Spleen (tissue), 11 donors: ENCODE measurements at regions not wholly inside any gene's neighbourhood (a gene's known extent, or its start where the extent isn't known, plus 50 kb on each side); places are given as distances from the start of the nearest gene placed in this dataset.

Experiments used
- DNase-seq: peaks from one replicate; pipeline ENCODE4 v3.0.0-alpha.2; 2020
- H3K27ac ChIP-seq, 8 donors: fragments of 200-600 bp; sonication (generic) in 7 of 8; 1 replicate in 4 of 8; 2 replicates in 4 of 8; pipeline versions ENCODE4 v1.5.0 to v1.8.0; 2016 to 2021; ENCODE audit warnings: inconsistent platforms in 4 of 8, mild to moderate bottlenecking in 4 of 8, moderate library complexity in 1 of 8
- H3K27me3 ChIP-seq, 7 donors: fragments of 200-600 bp; sonication (generic) in 6 of 7; replicated peaks in 1 of 7; 1 replicate in 4 of 7; 2 replicates in 3 of 7; pipeline versions ENCODE4 v1.5.0 to v1.8.0; 2016 to 2021; ENCODE audit warnings: inconsistent platforms in 3 of 7, mild to moderate bottlenecking in 1 of 7
- H3K36me3 ChIP-seq, 6 donors: fragments of 200-600 bp; sonication (generic) in 5 of 6; 1 replicate in 4 of 6; 2 replicates in 2 of 6; pipeline versions ENCODE4 v1.5.0 to v1.8.0; 2016 to 2021; ENCODE audit warnings: inconsistent platforms in 2 of 6
- H3K4me1 ChIP-seq, 6 donors: fragments of 200-600 bp; sonication (generic) in 5 of 6; 1 replicate in 3 of 6; 2 replicates in 3 of 6; pipeline versions ENCODE4 v1.5.0 to v1.8.0; 2016 to 2021; ENCODE audit warnings: inconsistent platforms in 3 of 6
- H3K4me3 ChIP-seq, 8 donors: fragments of 200-600 bp; sonication (generic) in 7 of 8; 1 replicate in 4 of 8; 2 replicates in 4 of 8; pipeline versions ENCODE4 v1.5.0 to v1.8.0; 2016 to 2021; ENCODE audit warnings: inconsistent platforms in 4 of 8, mild to moderate bottlenecking in 4 of 8, moderate library complexity in 2 of 8
- H3K9me3 ChIP-seq, 8 donors: fragments of 200-600 bp; sonication (generic) in 7 of 8; 1 replicate in 4 of 8; 2 replicates in 4 of 8; pipeline versions ENCODE4 v1.5.0 to v1.8.0; 2016 to 2021; ENCODE audit warnings: inconsistent platforms in 4 of 8
- CTCF ChIP-seq, 11 experiments: fragments of 200-600 bp in 7 of 11; fragments of 450-650 bp in 4 of 11; sonication (generic) in 4 of 11; IDR thresholded peaks in 8 of 11; conservative IDR thresholded peaks in 3 of 11; 1 replicate in 7 of 11; 2 replicates in 4 of 11; pipeline versions ENCODE4 v1.4.0 to v1.8.0; 2016 to 2021; ENCODE audit warnings: antibody characterized with exemption in 11 of 11, inconsistent platforms in 4 of 11, mild to moderate bottlenecking in 1 of 11
- POLR2A ChIP-seq, 3 donors: fragments of 450-650 bp; IDR thresholded peaks; one replicate each; pipeline ENCODE4 v1.5.1; 2017; ENCODE audit warnings: antibody characterized with exemption in 3 of 3, mild to moderate bottlenecking in 1 of 3
- POLR2AphosphoS5 ChIP-seq, 3 donors: sonication (generic); formaldehyde crosslinking; IDR thresholded peaks; one replicate each; pipeline ENCODE4 v1.5.1; 2017; ENCODE audit warnings: antibody characterized with exemption in 3 of 3
- WGBS, 5 donors: extraction: QIAGEN DNeasy Blood & Tissue Kit in 3 of 5; methylation state at CpG; one replicate each; pipeline versions ENCODE4 v1.1.5 to v1.1.7; 2013 to 2018; 5-methylcytosine and 5-hydroxymethylcytosine counted together
- intact Hi-C: fragments of 100-400 bp; cut with DNase I; formaldehyde crosslinking; loops from one replicate; pipeline ENCODE4 v1.15.0; 2023; ENCODE audit warnings: low total_unique reads
- donor health status: healthy with polysubstance abuse.
- donor health status: DM: no; HTN: no; CAD: no; lungs with moderate emphysema.
- donor health status: DM: no; HTN: no; CAD: no.
- donor health status: Bipolar disorder and iron deficiency.
- donor health status: healthy.
- donor health status: DM: no; HTN: no; CAD: no.
- donor health status: DM: yes; HTN: yes; CAD: no.

- no peak for TF ChIP-seq POLR2AphosphoS5 (IDR thresholded peaks at IDR 0.05)
- TF ChIP-seq POLR2A (IDR thresholded peaks at IDR 0.05), result no peak
- no peak for TF ChIP-seq CTCF (IDR thresholded peaks at IDR 0.05 in 8 of 11, conservative IDR thresholded peaks at IDR 0.05 in 3 of 11)
- Histone ChIP-seq H3K36me3 (no peaks in the 10 kb centered on the region), H3K4me1 (no peaks in the 10 kb centered on the region), H3K27ac (no peak overlapping the region), H3K4me3 (no peak overlapping the region), H3K9me3 (no peaks in the 10 kb centered on the region), H3K27me3 (no peaks in the 10 kb centered on the region)
- DNase-seq, result no peak
- WGBS, 5 donors, result 58 to 91% (median 74%) methylated on average over 1 of the region's 1 CpG
- intact Hi-C loops, result no loop called here
These were observed 81.8 kb upstream of the SGIP1 start for GRCh38 chr1:66452162-66452561.

GRCh38 chr1:66452982-66453381, 81.0 kb upstream of the SGIP1 start:
- TF ChIP-seq POLR2A (IDR thresholded peaks at IDR 0.05) (no peak), CTCF (IDR thresholded peaks at IDR 0.05 in 8 of 11, conservative IDR thresholded peaks at IDR 0.05 in 3 of 11) (no peak), POLR2AphosphoS5 (IDR thresholded peaks at IDR 0.05) (no peak)
- no peaks in the 10 kb centered on the region for H3K27me3 ChIP-seq
- no peak overlapping the region for H3K4me3 ChIP-seq
- H3K4me1 ChIP-seq, result no peaks in the 10 kb centered on the region
- H3K9me3 ChIP-seq, result no peaks in the 10 kb centered on the region
- DNase-seq, result no peak
- intact Hi-C loops, result no loop called here
- 95 to 97% (median 95%) methylated on average over 3 of the region's 3 CpGs for WGBS, 5 donors
- H3K27ac ChIP-seq, result no peak overlapping the region
- H3K36me3 ChIP-seq, result no peaks in the 10 kb centered on the region

GRCh38 chr1:66455446-66455845, 78.5 kb upstream of the SGIP1 start:
- Histone ChIP-seq H3K27ac (no peak overlapping the region), H3K9me3 (peaks cover 0 to 13% (median 0%) of the 10 kb centered on the region in 8 donors), H3K4me1 (no peaks in the 10 kb centered on the region), H3K36me3 (no peaks in the 10 kb centered on the region), H3K27me3 (no peaks in the 10 kb centered on the region), H3K4me3 (no peak overlapping the region)
- TF ChIP-seq CTCF (IDR thresholded peaks at IDR 0.05 in 8 of 11, conservative IDR thresholded peaks at IDR 0.05 in 3 of 11) (no peak), POLR2A (IDR thresholded peaks at IDR 0.05) (no peak), POLR2AphosphoS5 (IDR thresholded peaks at IDR 0.05) (no peak)
- WGBS, 5 donors, result 78 to 88% (median 86%) methylated on average over 2 of the region's 2 CpGs
- DNase-seq, result no peak
- intact Hi-C loops, result no loop called here

GRCh38 chr1:66460776-66461175, 73.2 kb upstream of the SGIP1 start:
- Histone ChIP-seq H3K4me1 (no peaks in the 10 kb centered on the region), H3K36me3 (no peaks in the 10 kb centered on the region), H3K9me3 (peaks cover 0 to 35% (median 15%) of the 10 kb centered on the region in 8 donors), H3K27me3 (no peaks in the 10 kb centered on the region), H3K4me3 (no peak overlapping the region), H3K27ac (no peak overlapping the region)
- intact Hi-C loops, result no loop called here
- DNase-seq, result no peak
- WGBS, 5 donors, result 75 to 91% (median 82%) methylated on average over 3 of the region's 3 CpGs
- TF ChIP-seq CTCF (IDR thresholded peaks at IDR 0.05 in 8 of 11, conservative IDR thresholded peaks at IDR 0.05 in 3 of 11) (no peak), POLR2AphosphoS5 (IDR thresholded peaks at IDR 0.05) (no peak), POLR2A (IDR thresholded peaks at IDR 0.05) (no peak)
